ENCODE measurements at regions not wholly inside any gene's neighbourhood (a gene's known extent, or its start where the extent isn't known, plus 50 kb on each side); places are given as distances from the start of the nearest gene placed in this dataset.

DNA sequence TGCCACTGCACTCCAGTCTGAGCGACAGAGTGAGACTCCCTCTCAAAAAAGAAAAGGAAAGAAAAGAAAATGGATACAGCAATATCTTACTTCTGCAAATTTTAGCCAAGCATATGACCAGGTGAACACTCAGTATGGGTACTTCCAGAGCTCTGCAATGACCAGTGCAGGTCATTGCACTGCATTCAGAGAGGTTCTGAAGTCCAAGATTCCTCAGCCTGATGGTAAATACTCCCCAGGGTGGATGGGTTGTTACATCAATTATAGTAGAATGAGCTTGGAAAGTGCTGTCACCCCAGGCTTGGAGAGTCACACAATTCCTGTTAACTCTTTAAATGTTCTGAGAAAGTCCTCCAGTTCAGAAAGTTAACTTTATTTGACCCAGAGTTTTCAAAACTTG lies 103.7 kb downstream of the RPLP1 start:
- DNase-seq (ENCODE audit: extremely low spot score) = no peak
- CTCF ChIA-PET = interaction anchor here (2.1 kb wide), 1 partner anchor 14 kb away, joined by 4 read pairs; no protein-coding TSS in a partner anchor
- POLR2A ChIA-PET = no interaction called here
- TF ChIP-seq, protein P1, sequence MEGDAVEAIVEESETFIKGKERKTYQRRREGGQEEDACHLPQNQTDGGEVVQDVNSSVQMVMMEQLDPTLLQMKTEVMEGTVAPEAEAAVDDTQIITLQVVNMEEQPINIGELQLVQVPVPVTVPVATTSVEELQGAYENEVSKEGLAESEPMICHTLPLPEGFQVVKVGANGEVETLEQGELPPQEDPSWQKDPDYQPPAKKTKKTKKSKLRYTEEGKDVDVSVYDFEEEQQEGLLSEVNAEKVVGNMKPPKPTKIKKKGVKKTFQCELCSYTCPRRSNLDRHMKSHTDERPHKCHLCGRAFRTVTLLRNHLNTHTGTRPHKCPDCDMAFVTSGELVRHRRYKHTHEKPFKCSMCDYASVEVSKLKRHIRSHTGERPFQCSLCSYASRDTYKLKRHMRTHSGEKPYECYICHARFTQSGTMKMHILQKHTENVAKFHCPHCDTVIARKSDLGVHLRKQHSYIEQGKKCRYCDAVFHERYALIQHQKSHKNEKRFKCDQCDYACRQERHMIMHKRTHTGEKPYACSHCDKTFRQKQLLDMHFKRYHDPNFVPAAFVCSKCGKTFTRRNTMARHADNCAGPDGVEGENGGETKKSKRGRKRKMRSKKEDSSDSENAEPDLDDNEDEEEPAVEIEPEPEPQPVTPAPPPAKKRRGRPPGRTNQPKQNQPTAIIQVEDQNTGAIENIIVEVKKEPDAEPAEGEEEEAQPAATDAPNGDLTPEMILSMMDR (IDR thresholded peaks at IDR 0.05; ENCODE audit: control extremely low read depth, extremely low read depth, low read depth, missing control alignments) = no peak

DNA sequence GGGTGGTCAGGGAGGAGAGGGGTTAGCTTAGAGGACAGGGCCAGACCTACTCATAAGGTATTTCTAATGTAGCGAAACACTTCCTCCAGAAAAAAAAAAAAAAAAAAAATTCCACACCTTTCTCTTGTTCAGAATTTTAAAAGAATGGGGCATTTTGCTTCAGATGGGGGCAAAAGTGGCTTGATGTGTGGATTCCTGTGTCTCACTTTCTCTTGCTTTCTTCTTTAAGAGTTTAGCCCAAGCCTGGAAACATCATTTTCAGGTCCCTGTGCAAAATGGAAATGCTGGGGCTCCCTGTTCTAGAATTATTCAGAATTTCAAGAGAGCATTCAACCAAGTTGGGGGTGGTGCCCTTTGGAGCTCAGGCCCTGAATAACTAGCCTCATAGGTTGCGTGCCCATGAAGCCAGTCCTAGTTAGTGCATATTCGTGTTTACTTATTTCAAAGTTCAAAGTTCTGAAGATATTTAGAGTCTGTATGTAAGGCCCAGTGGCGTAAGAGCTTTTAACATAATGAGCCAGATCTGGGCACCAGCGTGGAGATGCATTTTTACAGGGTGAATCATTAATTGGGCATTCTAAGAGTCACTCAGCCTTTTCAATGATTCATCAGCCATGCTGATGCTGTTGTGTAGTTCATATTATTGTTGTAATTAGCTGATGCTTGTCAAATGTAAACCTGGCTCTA lies 104.5 kb downstream of the RPLP1 start:
- TF ChIP-seq, protein P1 (IDR thresholded peaks at IDR 0.05; ENCODE audit: control extremely low read depth, extremely low read depth, low read depth, missing control alignments) = no peak
- DNase-seq (ENCODE audit: extremely low spot score) = no peak
- ChIA-PET POLR2A (no interaction called here), CTCF (interaction anchor here (1.0 to 2.1 kb wide), 3 partner anchors 9 to 79 kb away, joined by 3 to 4 read pairs (median 3); no protein-coding TSS in a partner anchor)

DNA sequence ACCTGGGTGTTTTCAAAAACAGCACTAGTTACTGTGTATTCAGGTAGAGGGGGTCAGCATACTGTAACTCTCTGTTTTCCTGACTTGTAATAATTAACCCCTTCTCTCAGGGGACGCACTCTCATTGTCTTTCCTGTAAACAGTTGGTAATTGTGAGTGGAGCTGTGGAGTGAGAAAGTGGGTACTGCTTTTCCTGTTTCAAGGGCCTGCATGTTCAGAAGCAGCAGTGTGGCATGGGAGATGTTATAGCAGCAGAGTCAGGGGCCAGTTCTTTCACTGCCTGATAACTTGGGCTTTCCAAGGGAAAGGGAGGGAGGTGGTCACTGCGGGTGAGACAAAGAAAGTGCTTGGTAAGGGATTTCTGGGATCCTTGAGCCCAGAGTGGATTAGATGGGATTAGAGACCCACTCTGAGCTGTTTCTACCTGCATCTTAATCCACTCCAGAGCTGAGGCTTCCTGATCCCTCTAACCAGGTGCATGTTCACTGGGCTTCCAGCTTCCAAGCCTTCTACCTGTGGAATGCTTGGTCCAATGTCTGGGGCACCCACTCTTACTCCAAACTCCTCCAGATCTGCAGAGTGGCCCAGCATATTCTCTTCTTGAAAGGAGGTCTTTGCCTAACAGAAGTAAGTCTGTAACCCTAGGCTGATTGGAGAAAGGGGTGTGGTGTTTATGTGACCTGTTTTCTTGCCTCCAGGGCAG lies 105.2 kb downstream of the RPLP1 start:
- CTCF ChIA-PET = interaction anchor here (1.0 to 1.1 kb wide), 2 partner anchors 8 to 79 kb away, joined by 3 read pairs; no protein-coding TSS in a partner anchor
- TF ChIP-seq, protein P1 (IDR thresholded peaks at IDR 0.05; ENCODE audit: control extremely low read depth, extremely low read depth, low read depth, missing control alignments) = no peak
- no peak for DNase-seq (ENCODE audit: extremely low spot score)
- POLR2A ChIA-PET = no interaction called here

DNA sequence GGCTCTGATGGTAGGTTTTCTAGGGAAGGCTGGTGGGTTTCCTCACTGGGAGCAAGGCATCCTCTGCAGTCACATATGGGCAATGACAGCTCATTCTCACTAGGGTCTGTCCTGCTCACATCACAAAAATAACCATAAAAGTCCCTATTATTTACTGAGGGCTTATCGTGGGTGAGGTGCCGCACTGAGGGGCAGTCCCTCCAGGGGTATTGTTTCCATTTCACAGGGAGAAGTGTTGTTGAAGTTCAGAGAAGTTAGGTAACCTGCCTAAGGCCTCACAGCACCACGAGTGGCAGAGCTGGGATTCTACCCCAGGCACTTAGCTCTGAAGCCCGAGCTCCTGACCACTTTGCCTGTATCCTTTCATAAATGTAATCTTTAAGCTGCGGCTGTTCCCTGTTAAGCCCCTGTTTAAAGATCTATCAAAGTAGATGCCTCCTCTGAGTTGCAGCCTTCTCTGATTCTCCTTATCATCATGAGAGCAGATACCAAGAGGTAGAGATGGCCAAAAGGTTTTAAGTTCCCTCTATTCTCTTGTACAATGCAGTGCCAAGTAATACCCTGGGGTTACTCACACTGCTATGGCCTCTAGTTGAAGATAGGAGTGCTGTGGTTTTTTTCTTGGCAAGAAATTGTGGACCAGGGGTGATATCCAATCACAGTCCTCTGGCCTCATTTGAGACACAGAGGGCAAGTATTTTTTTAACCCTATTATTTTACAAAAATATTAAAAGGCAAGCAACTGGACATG lies 107.0 kb downstream of the RPLP1 start:
- ChIA-PET CTCF (interaction anchor here (2.3 kb wide), 1 partner anchor 22 kb away, joined by 6 read pairs; no protein-coding TSS in a partner anchor), POLR2A (no interaction called here)
- no peak for DNase-seq (ENCODE audit: extremely low spot score)
- TF ChIP-seq, protein P1 (IDR thresholded peaks at IDR 0.05; ENCODE audit: control extremely low read depth, extremely low read depth, low read depth, missing control alignments) = no peak

DNA sequence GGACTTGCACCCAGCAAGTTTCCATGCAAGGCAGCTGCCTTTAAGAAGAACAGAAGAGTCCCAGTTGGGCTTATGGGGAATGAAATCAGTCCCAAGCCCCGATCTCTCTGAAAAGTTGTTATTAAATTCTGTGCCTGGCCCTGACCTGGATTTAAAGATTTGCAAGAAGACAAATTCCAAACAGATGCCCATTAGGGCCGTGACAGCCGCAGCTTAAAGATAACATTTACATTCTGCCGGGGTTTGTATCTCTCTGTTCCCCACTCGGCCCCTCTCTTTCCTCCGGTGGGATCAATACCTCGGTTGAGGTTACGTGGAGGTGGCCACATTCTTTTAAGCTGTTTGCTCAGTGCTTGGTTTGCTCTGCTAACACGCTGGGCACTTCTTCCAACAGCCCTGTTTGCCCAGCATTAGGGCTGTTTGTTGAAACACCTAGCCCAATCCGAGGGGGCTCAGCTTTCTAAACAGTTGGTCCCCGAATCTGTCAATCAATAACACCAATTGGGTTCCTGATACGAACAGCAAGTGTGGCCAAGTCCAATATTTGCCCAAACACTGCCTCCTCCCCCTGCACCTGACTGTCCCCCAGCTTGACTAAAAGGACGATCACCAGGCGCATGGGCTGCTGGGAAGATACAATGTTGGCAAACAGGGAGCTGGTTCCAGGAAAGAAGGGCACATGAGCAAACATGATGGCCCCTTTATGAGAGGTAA lies 108.6 kb downstream of the RPLP1 start:
- TF ChIP-seq, protein P1 (IDR thresholded peaks at IDR 0.05; ENCODE audit: control extremely low read depth, extremely low read depth, low read depth, missing control alignments) = no peak
- DNase-seq (ENCODE audit: extremely low spot score) = no peak
- ChIA-PET POLR2A (no interaction called here), CTCF (interaction anchor here (1.0 to 2.3 kb wide), 3 partner anchors 20 to 44 kb away, joined by 3 to 6 read pairs (median 3); no protein-coding TSS in a partner anchor)

DNA sequence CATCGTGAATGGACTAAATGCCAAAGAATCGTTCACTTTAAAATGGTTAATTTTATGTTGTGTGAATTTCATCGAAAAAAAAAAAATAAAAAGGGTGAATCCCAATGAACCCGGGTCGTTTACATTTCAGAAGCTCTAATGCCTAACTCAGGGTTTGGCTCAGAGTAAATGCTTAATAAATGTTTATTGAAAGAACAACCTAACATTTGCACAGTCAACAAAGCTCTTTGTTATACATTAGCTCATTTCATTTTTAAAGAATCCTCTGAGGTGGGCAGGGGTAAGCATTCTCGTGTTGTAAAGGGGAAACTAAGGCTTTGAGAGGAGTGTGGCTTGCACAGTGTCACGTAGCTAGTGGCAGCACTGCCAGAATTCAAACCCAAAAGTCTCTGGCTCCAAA lies 109.5 kb downstream of the RPLP1 start:
- TF ChIP-seq, protein P1 (IDR thresholded peaks at IDR 0.05; ENCODE audit: control extremely low read depth, extremely low read depth, low read depth, missing control alignments) = no peak
- ChIA-PET POLR2A (no interaction called here), CTCF (interaction anchor here (1.3 to 2.3 kb wide), 3 partner anchors 14 to 35 kb away, joined by 3 to 6 read pairs (median 3); no protein-coding TSS in a partner anchor)
- DNase-seq (ENCODE audit: extremely low spot score) = no peak

Data from GM10248 (cell line).